ENCODE measurements at regions not wholly inside any gene's neighbourhood (a gene's known extent, or its start where the extent isn't known, plus 50 kb on each side); places are given as distances from the start of the nearest gene placed in this dataset.
"Not testable (repeated sequence)": the region's sequence is repeated elsewhere in the genome, so short reads cannot be mapped to it uniquely, and the experiment has no call there.

- H3K9ac ChIP-seq (ENCODE audit: low read depth, low read length): no peak overlapping the region
- H3K9me3 ChIP-seq (ENCODE audit: insufficient read depth, low read depth, low read length): no peaks in the 10 kb centered on the region
- no peaks in the 10 kb centered on the region for H3K36me3 ChIP-seq (ENCODE audit: insufficient read depth, low read length)
- 92% methylated on average over 6 of the region's 6 CpGs for WGBS
- H3K4me3 ChIP-seq (ENCODE audit: low read length): no peak overlapping the region
- no peak overlapping the region for H3K27ac ChIP-seq (ENCODE audit: low read depth, low read length)
- no peaks in the 10 kb centered on the region for H3K27me3 ChIP-seq (ENCODE audit: insufficient read depth, low read length)
- no peaks in the 10 kb centered on the region for H3K4me1 ChIP-seq (ENCODE audit: insufficient read depth, low read length)
Observed at GRCh38 chr18:67417864-67418523, 98.5 kb downstream of the DSEL start.

DNA sequence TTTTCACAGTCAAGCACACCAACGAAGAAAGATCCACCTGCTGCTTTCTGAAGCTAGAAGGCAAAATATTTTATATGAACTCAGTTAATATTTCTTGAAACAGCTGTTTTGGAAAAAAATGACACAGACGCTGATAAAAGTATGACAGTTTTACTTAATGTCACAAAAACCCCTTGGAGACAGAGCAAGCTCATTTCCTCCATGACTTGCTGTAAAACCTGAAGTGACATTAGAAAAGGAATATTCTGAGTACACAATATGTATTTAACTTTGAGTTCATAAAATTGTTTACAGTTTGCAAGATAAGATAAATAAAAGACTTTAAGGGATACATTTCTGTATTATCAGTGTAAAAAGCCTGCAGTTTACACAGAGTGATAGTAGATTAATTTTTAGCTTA lies 105.4 kb downstream of the DSEL start:
- Histone ChIP-seq H3K9me3 (ENCODE audit: insufficient read depth, low read depth, low read length) (no peaks in the 10 kb centered on the region), H3K4me1 (ENCODE audit: insufficient read depth, low read length) (no peaks in the 10 kb centered on the region), H3K27ac (ENCODE audit: low read depth, low read length) (no peak overlapping the region), H3K9ac (ENCODE audit: low read depth, low read length) (no peak overlapping the region), H3K4me3 (ENCODE audit: low read length) (no peak overlapping the region), H3K27me3 (ENCODE audit: insufficient read depth, low read length) (no peaks in the 10 kb centered on the region), H3K36me3 (ENCODE audit: insufficient read depth, low read length) (no peaks in the 10 kb centered on the region)
- WGBS: 100% methylated on average over 1 of the region's 2 CpGs

DNA sequence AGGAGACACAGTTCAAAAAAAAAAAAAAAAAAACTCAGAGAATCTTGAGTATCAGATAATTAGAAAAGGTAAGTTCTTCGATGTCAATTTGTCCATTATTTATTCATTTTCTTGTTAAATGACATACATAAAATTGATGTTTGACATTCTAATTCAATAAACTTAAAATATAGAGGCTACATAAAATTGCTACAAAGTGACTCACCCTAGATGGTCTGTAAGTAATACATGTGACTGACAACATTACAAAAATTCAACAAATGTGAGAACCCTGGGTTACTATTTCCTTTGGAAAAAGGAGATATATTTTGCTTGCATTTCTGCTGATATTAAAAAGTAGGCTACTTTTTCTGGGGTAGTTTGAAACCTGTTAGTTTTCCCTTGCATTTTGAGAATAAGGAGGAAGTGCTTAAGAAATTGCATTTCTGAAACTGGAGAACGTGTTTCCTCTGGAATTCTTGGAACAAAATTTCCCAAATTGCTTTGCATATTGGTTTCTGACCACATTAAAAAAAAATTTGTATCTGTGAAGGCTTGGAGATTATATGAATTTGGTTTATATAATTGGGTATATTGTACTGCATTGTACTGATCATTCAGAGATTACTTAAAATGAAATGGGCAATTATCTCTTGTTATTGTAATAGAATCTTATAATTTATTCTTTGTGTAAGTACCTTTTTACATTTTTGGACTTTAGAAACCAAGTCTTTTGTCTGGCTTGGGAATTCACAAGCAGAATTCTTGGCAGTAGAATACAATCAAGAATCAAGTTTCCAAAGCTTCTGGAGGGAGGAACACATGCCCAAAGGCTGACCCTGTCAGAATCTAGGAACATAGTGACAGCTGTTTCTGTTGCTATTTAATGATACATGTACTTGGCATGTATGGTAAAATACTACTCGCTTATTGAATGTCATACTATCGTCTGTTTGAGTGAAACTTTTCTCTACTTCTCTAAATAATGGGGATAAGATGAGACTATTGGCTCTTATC lies 106.1 kb downstream of the DSEL start:
- Histone ChIP-seq H3K4me1 (ENCODE audit: insufficient read depth, low read length) (no peaks in the 10 kb centered on the region), H3K27ac (ENCODE audit: low read depth, low read length) (no peak overlapping the region), H3K4me3 (ENCODE audit: low read length) (no peak overlapping the region), H3K27me3 (ENCODE audit: insufficient read depth, low read length) (no peaks in the 10 kb centered on the region), H3K36me3 (ENCODE audit: insufficient read depth, low read length) (no peaks in the 10 kb centered on the region), H3K9ac (ENCODE audit: low read depth, low read length) (no peak overlapping the region), H3K9me3 (ENCODE audit: insufficient read depth, low read depth, low read length) (no peaks in the 10 kb centered on the region)
- 97% methylated on average over 3 of the region's 4 CpGs for WGBS

GRCh38 chr18:67408240-67408639 lies 108.3 kb downstream of the DSEL start:
- Histone ChIP-seq H3K4me1 (ENCODE audit: insufficient read depth, low read length) (no peaks in the 10 kb centered on the region), H3K27me3 (ENCODE audit: insufficient read depth, low read length) (no peaks in the 10 kb centered on the region), H3K4me3 (ENCODE audit: low read length) (no peak overlapping the region), H3K9ac (ENCODE audit: low read depth, low read length) (no peak overlapping the region), H3K27ac (ENCODE audit: low read depth, low read length) (no peak overlapping the region), H3K36me3 (ENCODE audit: insufficient read depth, low read length) (no peaks in the 10 kb centered on the region), H3K9me3 (ENCODE audit: insufficient read depth, low read depth, low read length) (no peaks in the 10 kb centered on the region)
- WGBS: 82% methylated on average over 1 of the region's 1 CpG

DNA sequence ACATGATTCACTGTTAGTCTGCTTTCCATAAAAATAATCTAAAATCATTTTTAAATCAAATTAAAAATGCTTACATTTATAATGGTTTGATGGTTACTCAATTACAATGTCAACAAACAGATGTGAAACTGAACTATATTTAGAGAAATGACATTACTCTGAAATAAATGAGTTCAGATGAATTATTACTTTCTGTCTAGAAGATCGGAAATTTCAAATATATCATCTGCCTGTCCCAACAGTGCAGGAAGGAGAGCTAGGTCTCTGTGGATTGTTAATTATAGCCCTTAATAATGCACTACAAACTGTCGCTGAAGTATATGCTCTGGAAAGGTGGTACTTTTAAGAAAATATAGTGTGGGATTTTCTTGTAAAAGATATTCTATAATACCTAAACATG lies 109.8 kb downstream of the DSEL start:
- Histone ChIP-seq H3K9ac (ENCODE audit: low read depth, low read length) (no peak overlapping the region), H3K4me1 (ENCODE audit: insufficient read depth, low read length) (no peaks in the 10 kb centered on the region), H3K4me3 (ENCODE audit: low read length) (no peak overlapping the region), H3K27ac (ENCODE audit: low read depth, low read length) (no peak overlapping the region), H3K9me3 (ENCODE audit: insufficient read depth, low read depth, low read length) (no peaks in the 10 kb centered on the region), H3K27me3 (ENCODE audit: insufficient read depth, low read length) (no peaks in the 10 kb centered on the region), H3K36me3 (ENCODE audit: insufficient read depth, low read length) (no peaks in the 10 kb centered on the region)
- no CpG with 5 or more reads among the region's 2 CpGs for WGBS

GRCh38 chr18:67402543-67402942 lies 114.0 kb downstream of the DSEL start:
- Histone ChIP-seq H3K36me3 (ENCODE audit: insufficient read depth, low read length) (no peaks in the 10 kb centered on the region), H3K4me1 (ENCODE audit: insufficient read depth, low read length) (no peaks in the 10 kb centered on the region), H3K27ac (ENCODE audit: low read depth, low read length) (no peak overlapping the region), H3K9me3 (ENCODE audit: insufficient read depth, low read depth, low read length) (no peaks in the 10 kb centered on the region), H3K27me3 (ENCODE audit: insufficient read depth, low read length) (no peaks in the 10 kb centered on the region), H3K4me3 (ENCODE audit: low read length) (no peak overlapping the region), H3K9ac (ENCODE audit: low read depth, low read length) (no peak overlapping the region)
- WGBS: 98% methylated on average over 1 of the region's 1 CpG

DNA sequence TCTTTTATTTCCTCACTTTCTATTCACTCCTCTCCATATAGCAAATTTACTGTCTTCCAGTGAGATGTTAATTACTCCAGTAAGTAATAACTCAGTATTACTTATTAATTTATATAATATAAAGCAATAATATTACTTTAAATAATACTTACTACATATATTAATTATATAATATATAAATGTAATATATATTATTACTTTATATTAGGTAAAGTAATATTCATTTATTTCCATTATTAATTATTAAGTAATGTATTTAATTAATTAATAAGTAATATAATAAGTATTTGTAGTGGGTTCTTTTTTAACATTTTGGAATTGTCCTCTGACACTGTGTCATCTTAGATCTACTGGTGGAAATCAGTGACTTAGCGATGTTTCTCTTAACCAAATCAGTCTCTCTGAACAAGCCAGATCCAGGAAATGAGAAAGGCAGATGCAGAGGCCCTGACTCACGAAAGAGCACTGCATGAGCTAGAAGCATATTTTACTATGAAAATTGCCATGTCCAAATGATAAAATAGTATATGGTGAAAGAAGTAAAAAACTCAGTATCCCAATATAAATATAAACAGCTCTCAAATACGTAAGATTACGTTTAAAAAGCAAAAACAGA lies 115.9 kb downstream of the DSEL start:
- Histone ChIP-seq H3K4me3 (ENCODE audit: low read length) (no peak overlapping the region), H3K9ac (ENCODE audit: low read depth, low read length) (no peak overlapping the region), H3K4me1 (ENCODE audit: insufficient read depth, low read length) (no peaks in the 10 kb centered on the region), H3K36me3 (ENCODE audit: insufficient read depth, low read length) (no peaks in the 10 kb centered on the region), H3K27me3 (ENCODE audit: insufficient read depth, low read length) (no peaks in the 10 kb centered on the region), H3K9me3 (ENCODE audit: insufficient read depth, low read depth, low read length) (no peaks in the 10 kb centered on the region), H3K27ac (ENCODE audit: low read depth, low read length) (no peak overlapping the region)
- 92% methylated on average over 4 of the region's 4 CpGs for WGBS

GRCh38 chr18:67386032-67386431 lies 130.5 kb downstream of the DSEL start:
- Histone ChIP-seq H3K4me3 (ENCODE audit: low read length) (no peak overlapping the region), H3K9ac (ENCODE audit: low read depth, low read length) (no peak overlapping the region), H3K27ac (ENCODE audit: low read depth, low read length) (no peak overlapping the region), H3K4me1 (ENCODE audit: insufficient read depth, low read length) (0 out of 2 replicates have a peak, but pooled peaks cover 2% of the 10 kb centered on the region), H3K9me3 (ENCODE audit: insufficient read depth, low read depth, low read length) (no peaks in the 10 kb centered on the region), H3K36me3 (ENCODE audit: insufficient read depth, low read length) (no peaks in the 10 kb centered on the region), H3K27me3 (ENCODE audit: insufficient read depth, low read length) (no peaks in the 10 kb centered on the region)
- 84% methylated on average over 3 of the region's 3 CpGs for WGBS

DNA sequence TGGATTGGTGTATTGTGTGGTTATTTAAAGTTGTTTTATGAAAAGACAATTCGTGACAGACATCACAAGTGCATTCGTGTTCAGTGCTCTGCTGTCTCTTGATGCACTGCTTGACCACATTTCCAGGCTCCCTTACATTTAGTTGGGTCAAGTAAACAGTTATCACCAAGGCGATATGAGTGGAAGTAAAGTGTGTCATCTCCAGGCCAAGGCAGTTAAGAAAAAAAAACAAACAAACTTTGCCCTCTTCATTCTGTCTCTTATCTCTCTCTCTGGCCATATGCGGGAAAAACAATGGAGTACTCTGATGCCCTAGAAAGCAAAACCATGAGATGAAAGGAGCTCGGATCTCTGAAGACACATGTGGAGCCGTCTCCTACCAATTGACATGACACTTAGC lies 131.1 kb downstream of the DSEL start:
- no peaks in the 10 kb centered on the region for H3K36me3 ChIP-seq (ENCODE audit: insufficient read depth, low read length)
- no peaks in the 10 kb centered on the region for H3K9me3 ChIP-seq (ENCODE audit: insufficient read depth, low read depth, low read length)
- 0 out of 2 replicates have a peak, but pooled peaks cover 2% of the 10 kb centered on the region for H3K4me1 ChIP-seq (ENCODE audit: insufficient read depth, low read length)
- H3K27me3 ChIP-seq (ENCODE audit: insufficient read depth, low read length): no peaks in the 10 kb centered on the region
- H3K4me3 ChIP-seq (ENCODE audit: low read length): no peak overlapping the region
- H3K9ac ChIP-seq (ENCODE audit: low read depth, low read length): no peak overlapping the region
- WGBS: 80% methylated on average over 6 of the region's 6 CpGs
- no peak overlapping the region for H3K27ac ChIP-seq (ENCODE audit: low read depth, low read length)

DNA sequence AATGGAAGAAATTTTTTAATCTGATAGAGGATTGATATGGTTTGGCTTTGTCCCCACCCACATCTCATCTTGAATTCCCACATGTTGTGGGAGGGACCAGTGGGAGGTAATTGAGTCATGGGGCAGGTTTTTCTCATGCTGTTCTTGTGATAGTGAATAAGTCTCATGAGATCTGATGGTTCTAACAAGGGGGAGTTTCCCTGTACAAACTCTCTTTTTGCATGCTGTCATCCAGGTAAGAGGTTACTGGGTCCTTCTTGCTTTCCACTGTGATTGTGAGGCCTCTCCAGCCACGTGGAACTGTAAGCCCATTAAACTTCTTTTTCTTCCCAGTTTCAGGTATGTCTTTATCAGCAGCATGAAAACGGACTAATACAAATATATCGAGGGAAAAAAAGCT lies 132.5 kb downstream of the DSEL start:
- H3K27me3 ChIP-seq (ENCODE audit: insufficient read depth, low read length); H3K4me3 ChIP-seq (ENCODE audit: low read length); H3K27ac ChIP-seq (ENCODE audit: low read depth, low read length); H3K9me3 ChIP-seq (ENCODE audit: insufficient read depth, low read depth, low read length); H3K36me3 ChIP-seq (ENCODE audit: insufficient read depth, low read length); H3K9ac ChIP-seq (ENCODE audit: low read depth, low read length); H3K4me1 ChIP-seq (ENCODE audit: insufficient read depth, low read length): not testable (repeated sequence)
- 87% methylated on average over 3 of the region's 3 CpGs for WGBS

- no peak overlapping the region for H3K4me3 ChIP-seq (ENCODE audit: low read length)
- H3K27ac ChIP-seq (ENCODE audit: low read depth, low read length): no peak overlapping the region
- H3K36me3 ChIP-seq (ENCODE audit: insufficient read depth, low read length): no peaks in the 10 kb centered on the region
- no peak overlapping the region for H3K9ac ChIP-seq (ENCODE audit: low read depth, low read length)
- WGBS: 93% methylated on average over 10 of the region's 10 CpGs
- H3K9me3 ChIP-seq (ENCODE audit: insufficient read depth, low read depth, low read length): no peaks in the 10 kb centered on the region
- no peaks in the 10 kb centered on the region for H3K27me3 ChIP-seq (ENCODE audit: insufficient read depth, low read length)
- 0 out of 2 replicates have a peak, but pooled peaks cover 2% of the 10 kb centered on the region for H3K4me1 ChIP-seq (ENCODE audit: insufficient read depth, low read length)
Observed at GRCh38 chr18:67381608-67382150, 134.8 kb downstream of the DSEL start.

Measured in HUES64 (cell line).